GM12865 (cell line): ENCODE measurements at regions not wholly inside any gene's neighbourhood (a gene's known extent, or its start where the extent isn't known, plus 50 kb on each side); places are given as distances from the start of the nearest gene placed in this dataset.
A peak's percentile ranks its signal among the peaks of the same experiment; 100 is the strongest.
"Not testable (repeated sequence)": the region's sequence is repeated elsewhere in the genome, so short reads cannot be mapped to it uniquely, and the experiment has no call there.

Experiments used
- DNase-seq: peaks from one replicate; pipeline ENCODE4 v3.0.0; 2010; ENCODE audit warnings: low read depth
- H3K4me3 ChIP-seq: 2 replicates; pipeline ENCODE4 v1.5.1; 2011; ENCODE audit warnings: mild to moderate bottlenecking, low read depth, low read length, control low read depth
- TF ChIP-seq, protein P1 (sequence below): IDR thresholded peaks from 2 replicates; pipeline ENCODE4 v1.5.1; 2011; ENCODE audit warnings: low read length, control low read depth, low read depth, inconsistent platforms; ENCODE audit not compliant: insufficient read depth; ENCODE audit errors: missing control alignments

DNA sequence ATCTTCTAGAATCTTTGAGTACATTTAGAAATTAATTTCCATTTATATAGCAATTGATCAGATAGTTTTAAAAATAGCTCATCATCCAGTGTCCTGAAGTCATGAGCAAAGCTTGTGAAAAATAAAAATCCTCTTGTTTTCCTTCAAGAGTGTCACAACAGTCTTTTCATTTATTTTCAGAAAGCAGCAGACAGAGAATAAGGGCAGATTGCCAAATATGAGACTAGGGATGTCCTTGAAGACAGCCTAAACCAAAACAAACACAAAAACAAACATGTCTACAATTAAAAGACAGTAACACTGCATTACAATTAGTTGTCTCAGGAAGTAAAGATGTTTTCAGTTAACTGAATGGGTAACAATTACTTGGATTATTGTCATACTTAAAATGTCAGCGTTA lies 682.8 kb downstream of the TFAP2A start:
- H3K4me3 ChIP-seq: no peak overlapping the region
- no peak for DNase-seq
- TF ChIP-seq, protein P1, sequence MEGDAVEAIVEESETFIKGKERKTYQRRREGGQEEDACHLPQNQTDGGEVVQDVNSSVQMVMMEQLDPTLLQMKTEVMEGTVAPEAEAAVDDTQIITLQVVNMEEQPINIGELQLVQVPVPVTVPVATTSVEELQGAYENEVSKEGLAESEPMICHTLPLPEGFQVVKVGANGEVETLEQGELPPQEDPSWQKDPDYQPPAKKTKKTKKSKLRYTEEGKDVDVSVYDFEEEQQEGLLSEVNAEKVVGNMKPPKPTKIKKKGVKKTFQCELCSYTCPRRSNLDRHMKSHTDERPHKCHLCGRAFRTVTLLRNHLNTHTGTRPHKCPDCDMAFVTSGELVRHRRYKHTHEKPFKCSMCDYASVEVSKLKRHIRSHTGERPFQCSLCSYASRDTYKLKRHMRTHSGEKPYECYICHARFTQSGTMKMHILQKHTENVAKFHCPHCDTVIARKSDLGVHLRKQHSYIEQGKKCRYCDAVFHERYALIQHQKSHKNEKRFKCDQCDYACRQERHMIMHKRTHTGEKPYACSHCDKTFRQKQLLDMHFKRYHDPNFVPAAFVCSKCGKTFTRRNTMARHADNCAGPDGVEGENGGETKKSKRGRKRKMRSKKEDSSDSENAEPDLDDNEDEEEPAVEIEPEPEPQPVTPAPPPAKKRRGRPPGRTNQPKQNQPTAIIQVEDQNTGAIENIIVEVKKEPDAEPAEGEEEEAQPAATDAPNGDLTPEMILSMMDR: no peak

DNA sequence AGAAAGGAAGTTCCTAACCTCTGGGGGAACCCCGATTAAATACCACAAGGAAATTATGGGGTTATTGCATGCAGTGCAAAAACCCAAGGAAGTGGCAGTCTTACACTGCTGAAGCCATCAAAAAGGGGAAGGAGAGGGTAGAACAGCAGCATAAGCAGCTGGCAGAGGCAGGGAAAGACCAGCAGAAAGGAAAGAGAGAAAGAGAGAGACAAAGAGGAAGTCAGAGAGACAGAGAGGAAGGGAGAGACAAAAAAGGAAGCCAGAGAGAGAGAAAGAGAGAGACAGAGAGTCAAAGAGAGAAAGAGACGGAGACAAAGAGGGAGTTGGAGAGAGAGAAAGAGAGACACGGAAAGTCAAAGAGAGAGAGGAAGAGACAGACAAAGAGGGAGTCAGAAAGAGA lies 689.1 kb downstream of the TFAP2A start:
- H3K4me3 ChIP-seq, DNase-seq: not testable (repeated sequence)

DNA sequence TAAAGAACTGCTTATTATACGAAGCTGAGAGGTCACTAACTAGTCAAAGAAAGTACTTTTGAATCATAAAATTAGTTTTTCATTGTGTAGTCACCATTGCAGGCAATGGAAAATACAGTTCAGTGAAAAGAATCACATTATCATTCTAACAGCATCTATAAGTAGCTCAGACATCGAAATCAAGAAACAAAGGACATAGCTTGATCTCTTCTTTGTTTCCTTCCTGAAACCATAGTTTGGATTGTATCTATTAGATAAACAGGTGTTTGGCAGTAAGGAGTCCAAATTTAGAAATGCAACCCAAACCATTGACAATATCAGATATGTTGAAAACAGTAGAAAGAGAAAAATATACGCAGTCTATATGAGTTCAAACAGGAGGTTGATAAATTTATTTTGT lies 697.3 kb downstream of the TFAP2A start:
- H3K4me3 ChIP-seq: no peak overlapping the region
- TF ChIP-seq, protein P1: no peak
- DNase-seq: no peak

DNA sequence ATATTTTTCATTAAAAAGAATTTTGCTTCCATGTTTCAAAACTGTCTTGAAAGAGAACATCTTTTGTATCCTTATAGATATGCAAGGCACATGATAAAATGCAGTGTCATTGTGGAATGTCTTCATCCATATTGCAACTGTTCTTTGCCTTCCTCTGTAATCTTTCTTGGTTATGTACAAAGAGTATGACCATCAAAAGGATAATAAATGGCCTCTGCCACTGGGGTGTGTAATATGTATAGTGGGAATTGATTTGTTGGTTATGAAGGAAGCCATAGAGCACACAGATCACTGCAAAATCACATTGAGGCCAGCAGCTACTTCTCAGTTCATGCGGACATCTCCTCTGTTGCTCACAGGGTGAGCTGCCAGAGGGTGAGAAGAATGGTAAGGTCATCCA lies 703.5 kb downstream of the TFAP2A start:
- no peak for DNase-seq
- H3K4me3 ChIP-seq: no peak overlapping the region

GRCh38 chr6:9710574-9710973 lies 704.3 kb downstream of the TFAP2A start:
- TF ChIP-seq, protein P1: no peak
- H3K4me3 ChIP-seq: no peak overlapping the region
- no peak for DNase-seq

More for the DNA sequence above, 703.5 kb downstream of the TFAP2A start:
- TF ChIP-seq, protein P1: no peak

DNA sequence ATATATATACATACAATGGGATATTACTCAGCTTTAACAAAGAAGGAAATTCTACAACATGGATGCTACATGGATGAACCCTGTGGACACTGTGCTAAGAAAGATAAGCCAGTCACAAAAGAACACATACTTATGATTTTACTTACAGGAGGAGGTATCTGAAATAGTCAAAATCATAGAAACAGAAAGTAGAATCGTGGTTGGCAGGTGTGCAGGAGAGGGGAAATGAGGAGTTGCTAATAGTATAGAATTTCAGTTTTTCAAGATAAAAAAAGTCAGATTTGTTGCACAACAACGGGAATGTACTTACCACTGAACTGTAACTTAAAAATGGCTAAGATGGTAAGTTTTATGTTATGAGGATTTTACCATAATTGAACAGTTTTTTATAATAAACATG lies 706.3 kb downstream of the TFAP2A start:
- no peak overlapping the region for H3K4me3 ChIP-seq
- peak; percentile 23 for DNase-seq
- TF ChIP-seq, protein P1: no peak

- TF ChIP-seq, protein P1: no peak
- no peak for DNase-seq
- H3K4me3 ChIP-seq: no peak overlapping the region
These were observed 709.9 kb downstream of the TFAP2A start for GRCh38 chr6:9704989-9705388.
